ENCODE measurements at regions not wholly inside any gene's neighbourhood (a gene's known extent, or its start where the extent isn't known, plus 50 kb on each side); places are given as distances from the start of the nearest gene placed in this dataset.

DNA sequence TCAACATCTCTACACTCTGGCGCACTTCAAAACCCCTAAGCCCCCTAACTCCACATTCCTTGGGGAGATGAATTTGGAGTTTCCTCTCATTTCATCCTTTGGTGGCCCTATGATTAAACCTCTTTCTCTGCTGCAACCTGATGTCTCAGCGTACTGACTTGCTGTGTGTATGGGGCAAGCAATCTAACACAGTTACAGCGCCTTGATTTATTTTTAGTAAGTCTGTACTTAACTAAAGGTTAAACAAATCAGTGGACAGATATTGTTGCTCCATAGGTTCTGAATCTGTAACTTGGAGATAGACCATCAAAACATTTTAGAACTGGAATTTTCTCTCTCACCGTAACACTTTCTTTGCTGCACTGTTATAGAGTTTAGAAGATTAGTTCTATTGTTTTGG lies 452.8 kb downstream of the IRX1 start:
- Mint-ChIP-seq H3K4me3 (ENCODE audit: low read depth, unreplicated experiment) (no peak overlapping the region), H3K9me3 (ENCODE audit: low read depth, unreplicated experiment) (peaks cover 9% of the 10 kb centered on the region), H3K27ac (ENCODE audit: unreplicated experiment) (no peak overlapping the region), H3K36me3 (ENCODE audit: insufficient read depth, unreplicated experiment) (no peaks in the 10 kb centered on the region), H3K27me3 (ENCODE audit: unreplicated experiment) (no peaks in the 10 kb centered on the region), H3K4me1 (ENCODE audit: low read depth, unreplicated experiment) (no peaks in the 10 kb centered on the region)
- intact Hi-C loops (cut with micrococcal nuclease; ENCODE audit: unreplicated experiment), result no loop called here
- CTCF ChIA-PET, result no interaction called here
- TF ChIP-seq, protein P1, sequence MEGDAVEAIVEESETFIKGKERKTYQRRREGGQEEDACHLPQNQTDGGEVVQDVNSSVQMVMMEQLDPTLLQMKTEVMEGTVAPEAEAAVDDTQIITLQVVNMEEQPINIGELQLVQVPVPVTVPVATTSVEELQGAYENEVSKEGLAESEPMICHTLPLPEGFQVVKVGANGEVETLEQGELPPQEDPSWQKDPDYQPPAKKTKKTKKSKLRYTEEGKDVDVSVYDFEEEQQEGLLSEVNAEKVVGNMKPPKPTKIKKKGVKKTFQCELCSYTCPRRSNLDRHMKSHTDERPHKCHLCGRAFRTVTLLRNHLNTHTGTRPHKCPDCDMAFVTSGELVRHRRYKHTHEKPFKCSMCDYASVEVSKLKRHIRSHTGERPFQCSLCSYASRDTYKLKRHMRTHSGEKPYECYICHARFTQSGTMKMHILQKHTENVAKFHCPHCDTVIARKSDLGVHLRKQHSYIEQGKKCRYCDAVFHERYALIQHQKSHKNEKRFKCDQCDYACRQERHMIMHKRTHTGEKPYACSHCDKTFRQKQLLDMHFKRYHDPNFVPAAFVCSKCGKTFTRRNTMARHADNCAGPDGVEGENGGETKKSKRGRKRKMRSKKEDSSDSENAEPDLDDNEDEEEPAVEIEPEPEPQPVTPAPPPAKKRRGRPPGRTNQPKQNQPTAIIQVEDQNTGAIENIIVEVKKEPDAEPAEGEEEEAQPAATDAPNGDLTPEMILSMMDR (IDR thresholded peaks at IDR 0.05; ENCODE audit: unreplicated experiment), result no peak
- DNase-seq, result no peak
- BruUV-seq (replicated peaks), result no TSS peak

DNA sequence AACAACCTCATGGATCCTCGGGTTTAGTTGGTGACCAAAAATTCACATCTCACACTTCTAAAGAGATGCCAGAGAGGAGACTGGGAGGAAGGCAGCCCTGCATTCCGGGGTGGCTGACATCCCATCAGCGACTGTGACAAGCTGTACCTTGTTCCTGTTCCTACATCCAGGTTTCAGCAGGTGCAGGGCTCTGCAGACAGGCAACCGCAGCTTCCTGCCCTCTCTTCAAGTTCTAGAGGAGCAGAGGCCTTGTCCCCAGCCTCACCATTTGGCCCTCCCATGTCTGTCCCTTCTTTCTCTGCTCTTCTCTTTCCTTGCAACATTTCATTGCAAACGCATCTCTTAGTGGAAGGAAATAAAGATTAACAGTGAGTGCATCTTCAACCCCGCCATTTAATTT lies 454.6 kb downstream of the IRX1 start:
- CTCF ChIA-PET, result no interaction called here
- intact Hi-C loops (cut with micrococcal nuclease; ENCODE audit: unreplicated experiment), result no loop called here

GRCh38 chr5:4053136-4053535 lies 457.5 kb downstream of the IRX1 start:
- BruUV-seq (replicated peaks), result no TSS peak
- peaks cover 12% of the 10 kb centered on the region for H3K9me3 Mint-ChIP-seq (ENCODE audit: low read depth, unreplicated experiment)
- TF ChIP-seq, protein P1 (IDR thresholded peaks at IDR 0.05; ENCODE audit: unreplicated experiment), result no peak
- intact Hi-C loops (cut with micrococcal nuclease; ENCODE audit: unreplicated experiment), result no loop called here
- no peaks in the 10 kb centered on the region for H3K4me1 Mint-ChIP-seq (ENCODE audit: low read depth, unreplicated experiment)
- CTCF ChIA-PET, result no interaction called here
- DNase-seq, result no peak
- H3K27ac Mint-ChIP-seq (ENCODE audit: unreplicated experiment), result no peak overlapping the region
- H3K27me3 Mint-ChIP-seq (ENCODE audit: unreplicated experiment), result no peaks in the 10 kb centered on the region
- H3K36me3 Mint-ChIP-seq (ENCODE audit: insufficient read depth, unreplicated experiment), result no peaks in the 10 kb centered on the region
- no peak overlapping the region for H3K4me3 Mint-ChIP-seq (ENCODE audit: low read depth, unreplicated experiment)

More for the DNA sequence above, 454.6 kb downstream of the IRX1 start:
- no peak overlapping the region for H3K27ac Mint-ChIP-seq (ENCODE audit: unreplicated experiment)
- no TSS peak for BruUV-seq (replicated peaks)
- no peaks in the 10 kb centered on the region for H3K4me1 Mint-ChIP-seq (ENCODE audit: low read depth, unreplicated experiment)
- H3K9me3 Mint-ChIP-seq (ENCODE audit: low read depth, unreplicated experiment), result peaks cover 12% of the 10 kb centered on the region
- no peaks in the 10 kb centered on the region for H3K36me3 Mint-ChIP-seq (ENCODE audit: insufficient read depth, unreplicated experiment)
- no peak for DNase-seq
- H3K27me3 Mint-ChIP-seq (ENCODE audit: unreplicated experiment), result no peaks in the 10 kb centered on the region
- TF ChIP-seq, protein P1 (IDR thresholded peaks at IDR 0.05; ENCODE audit: unreplicated experiment), result no peak
- no peak overlapping the region for H3K4me3 Mint-ChIP-seq (ENCODE audit: low read depth, unreplicated experiment)

- no peaks in the 10 kb centered on the region for H3K36me3 Mint-ChIP-seq (ENCODE audit: insufficient read depth, unreplicated experiment)
- H3K9me3 Mint-ChIP-seq (ENCODE audit: low read depth, unreplicated experiment), result peaks cover 12% of the 10 kb centered on the region
- no peak overlapping the region for H3K4me3 Mint-ChIP-seq (ENCODE audit: low read depth, unreplicated experiment)
- CTCF ChIA-PET, result no interaction called here
- no peaks in the 10 kb centered on the region for H3K4me1 Mint-ChIP-seq (ENCODE audit: low read depth, unreplicated experiment)
- no peak for DNase-seq
- intact Hi-C loops (cut with micrococcal nuclease; ENCODE audit: unreplicated experiment), result no loop called here
- TF ChIP-seq, protein P1 (IDR thresholded peaks at IDR 0.05; ENCODE audit: unreplicated experiment), result no peak
- BruUV-seq (replicated peaks), result no TSS peak
- no peak overlapping the region for H3K27ac Mint-ChIP-seq (ENCODE audit: unreplicated experiment)
- no peaks in the 10 kb centered on the region for H3K27me3 Mint-ChIP-seq (ENCODE audit: unreplicated experiment)
Observed at GRCh38 chr5:4054092-4054491, 458.5 kb downstream of the IRX1 start.

DNA sequence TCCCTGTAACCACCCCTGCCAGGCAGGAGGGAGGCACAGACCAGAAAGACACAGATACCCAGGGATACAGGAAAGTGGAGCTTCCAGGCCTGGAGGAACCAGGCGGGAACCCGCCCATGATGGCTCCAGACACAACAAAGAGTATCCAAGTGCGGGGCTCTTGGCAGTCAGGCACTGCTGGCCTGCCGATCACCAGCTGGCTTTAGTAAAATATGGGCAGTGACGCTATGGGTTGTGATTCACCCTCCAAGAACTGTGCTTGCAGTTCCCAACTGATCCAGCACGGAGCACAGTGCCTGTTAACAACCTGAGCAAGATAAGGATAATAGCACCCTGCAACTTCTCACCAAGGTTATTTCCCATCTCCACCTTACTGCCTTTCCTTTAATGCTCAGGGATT lies 463.3 kb downstream of the IRX1 start:
- Mint-ChIP-seq H3K9me3 (ENCODE audit: low read depth, unreplicated experiment) (peaks cover 15% of the 10 kb centered on the region), H3K4me3 (ENCODE audit: low read depth, unreplicated experiment) (no peak overlapping the region), H3K27ac (ENCODE audit: unreplicated experiment) (no peak overlapping the region), H3K36me3 (ENCODE audit: insufficient read depth, unreplicated experiment) (no peaks in the 10 kb centered on the region), H3K4me1 (ENCODE audit: low read depth, unreplicated experiment) (no peaks in the 10 kb centered on the region), H3K27me3 (ENCODE audit: unreplicated experiment) (no peaks in the 10 kb centered on the region)
- TF ChIP-seq, protein P1 (IDR thresholded peaks at IDR 0.05; ENCODE audit: unreplicated experiment), result no peak
- CTCF ChIA-PET, result no interaction called here
- no peak for DNase-seq
- intact Hi-C loops (cut with micrococcal nuclease; ENCODE audit: unreplicated experiment), result no loop called here
- no TSS peak for BruUV-seq (replicated peaks)
